ENCODE measurements at regions not wholly inside any gene's neighbourhood (a gene's known extent, or its start where the extent isn't known, plus 50 kb on each side); places are given as distances from the start of the nearest gene placed in this dataset.

GRCh38 chr6:99099243-99099642 lies 151.5 kb upstream of the FBXL4 start:
- no peak for TF ChIP-seq POLR2A (IDR thresholded peaks at IDR 0.05)
- TF ChIP-seq, protein P1, sequence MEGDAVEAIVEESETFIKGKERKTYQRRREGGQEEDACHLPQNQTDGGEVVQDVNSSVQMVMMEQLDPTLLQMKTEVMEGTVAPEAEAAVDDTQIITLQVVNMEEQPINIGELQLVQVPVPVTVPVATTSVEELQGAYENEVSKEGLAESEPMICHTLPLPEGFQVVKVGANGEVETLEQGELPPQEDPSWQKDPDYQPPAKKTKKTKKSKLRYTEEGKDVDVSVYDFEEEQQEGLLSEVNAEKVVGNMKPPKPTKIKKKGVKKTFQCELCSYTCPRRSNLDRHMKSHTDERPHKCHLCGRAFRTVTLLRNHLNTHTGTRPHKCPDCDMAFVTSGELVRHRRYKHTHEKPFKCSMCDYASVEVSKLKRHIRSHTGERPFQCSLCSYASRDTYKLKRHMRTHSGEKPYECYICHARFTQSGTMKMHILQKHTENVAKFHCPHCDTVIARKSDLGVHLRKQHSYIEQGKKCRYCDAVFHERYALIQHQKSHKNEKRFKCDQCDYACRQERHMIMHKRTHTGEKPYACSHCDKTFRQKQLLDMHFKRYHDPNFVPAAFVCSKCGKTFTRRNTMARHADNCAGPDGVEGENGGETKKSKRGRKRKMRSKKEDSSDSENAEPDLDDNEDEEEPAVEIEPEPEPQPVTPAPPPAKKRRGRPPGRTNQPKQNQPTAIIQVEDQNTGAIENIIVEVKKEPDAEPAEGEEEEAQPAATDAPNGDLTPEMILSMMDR (IDR thresholded peaks at IDR 0.05), result no peak
